ENCODE measurements at regions not wholly inside any gene's neighbourhood (a gene's known extent, or its start where the extent isn't known, plus 50 kb on each side); places are given as distances from the start of the nearest gene placed in this dataset.
"Not testable (repeated sequence)": the region's sequence is repeated elsewhere in the genome, so short reads cannot be mapped to it uniquely, and the experiment has no call there.

- Histone ChIP-seq H3K4me1 (ENCODE audit: control insufficient read depth, insufficient read depth, low read length) (no peaks in the 10 kb centered on the region), H3K9me3 (ENCODE audit: control insufficient read depth, low read length) (peaks cover 2% of the 10 kb centered on the region), H3K27ac (ENCODE audit: low read length) (no peak overlapping the region), H3K4me3 (ENCODE audit: low read length) (no peak overlapping the region), H3K27me3 (ENCODE audit: control insufficient read depth, insufficient read depth) (no peaks in the 10 kb centered on the region)
- intact Hi-C loops (cut with DNase I) = loop anchor here in 1 of 4 donors (10.0 kb wide), 1 partner anchor 280 kb away; no protein-coding TSS in a partner anchor
- 97% methylated on average over 1 of the region's 1 CpG for WGBS
- ATAC-seq (no peak), DNase-seq (no peak)
Measured at GRCh38 chr12:47314996-47315395, 235.2 kb upstream of the AMIGO2 start.

DNA sequence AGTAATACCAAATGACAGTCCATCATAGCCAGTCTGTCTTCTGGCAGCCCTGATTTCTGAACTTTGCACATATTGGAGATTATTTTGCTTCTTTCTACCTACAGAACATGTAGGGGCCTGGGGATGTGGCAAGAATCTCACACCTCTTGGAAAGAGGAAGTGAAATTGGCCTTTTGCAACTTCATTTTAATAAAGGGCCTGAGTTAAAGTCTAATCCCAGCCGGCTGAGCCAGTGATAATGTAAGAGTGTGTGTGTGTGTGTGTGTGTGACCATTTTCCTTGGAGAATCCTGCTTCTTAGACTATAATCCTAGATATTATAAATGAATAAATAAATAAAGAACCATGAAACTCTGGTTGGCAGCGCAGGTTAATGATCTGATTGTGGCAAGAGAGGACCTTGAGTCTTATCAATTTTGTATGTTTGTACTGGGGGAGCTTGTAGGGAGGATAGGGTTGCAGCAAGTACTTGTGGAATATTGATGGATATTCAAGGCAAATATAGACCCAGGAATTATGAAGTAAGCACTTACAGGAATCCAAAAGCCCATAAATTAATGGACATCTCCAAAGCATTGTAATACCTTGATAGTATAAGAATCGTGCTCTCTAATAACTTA lies 233.2 kb upstream of the AMIGO2 start:
- WGBS = 77% methylated on average over 3 of the region's 3 CpGs
- DNase-seq = no peak
- intact Hi-C loops (cut with DNase I) = loop anchor here in 1 of 4 donors (10.0 kb wide), 1 partner anchor 278 kb away; no protein-coding TSS in a partner anchor
- Histone ChIP-seq H3K27me3 (ENCODE audit: control insufficient read depth, insufficient read depth) (no peaks in the 10 kb centered on the region), H3K4me3 (ENCODE audit: low read length) (no peak overlapping the region), H3K9me3 (ENCODE audit: control insufficient read depth, low read length) (peaks cover 2% of the 10 kb centered on the region), H3K4me1 (ENCODE audit: control insufficient read depth, insufficient read depth, low read length) (no peaks in the 10 kb centered on the region), H3K27ac (ENCODE audit: low read length) (no peak overlapping the region)
- ATAC-seq = no peak

GRCh38 chr12:47312147-47312546 lies 232.4 kb upstream of the AMIGO2 start:
- ATAC-seq (no peak), DNase-seq (no peak)
- intact Hi-C loops (cut with DNase I) = loop anchor here in 1 of 4 donors (10.0 kb wide), 1 partner anchor 277 kb away; no protein-coding TSS in a partner anchor
- Histone ChIP-seq H3K27me3 (ENCODE audit: control insufficient read depth, insufficient read depth) (no peaks in the 10 kb centered on the region), H3K4me3 (ENCODE audit: low read length) (no peak overlapping the region), H3K27ac (ENCODE audit: low read length) (no peak overlapping the region), H3K4me1 (ENCODE audit: control insufficient read depth, insufficient read depth, low read length) (no peaks in the 10 kb centered on the region), H3K9me3 (ENCODE audit: control insufficient read depth, low read length) (peaks cover 3% of the 10 kb centered on the region)
- WGBS = 97% methylated on average over 1 of the region's 1 CpG

DNA sequence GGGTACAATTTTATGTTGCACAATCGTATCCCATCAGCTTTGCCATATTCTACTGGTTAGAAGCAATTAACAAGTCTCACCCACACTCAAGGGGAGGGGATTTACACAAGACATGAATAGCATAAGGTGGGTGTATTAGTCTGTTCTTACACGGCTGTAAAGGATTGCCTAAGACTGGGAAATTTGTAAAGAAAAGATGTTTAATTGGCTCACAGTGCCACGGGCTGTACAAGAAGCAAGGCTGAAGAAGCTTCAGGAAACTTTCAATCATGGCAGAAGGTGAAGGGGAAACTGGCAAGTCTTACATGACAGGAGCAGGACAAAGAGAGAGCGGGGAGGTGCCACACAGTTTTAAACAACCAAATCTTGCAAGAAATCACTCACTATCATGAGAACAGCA lies 231.8 kb upstream of the AMIGO2 start:
- DNase-seq (no peak), ATAC-seq (no peak)
- peaks cover 3% of the 10 kb centered on the region for H3K9me3 ChIP-seq (ENCODE audit: control insufficient read depth, low read length)
- H3K27me3 ChIP-seq (ENCODE audit: control insufficient read depth, insufficient read depth) = no peaks in the 10 kb centered on the region
- H3K4me1 ChIP-seq (ENCODE audit: control insufficient read depth, insufficient read depth, low read length) = no peaks in the 10 kb centered on the region
- H3K4me3 ChIP-seq (ENCODE audit: low read length) = no peak overlapping the region
- 88% methylated on average over 4 of the region's 4 CpGs for WGBS
- intact Hi-C loops (cut with DNase I) = loop anchor here in 1 of 4 donors (10.0 kb wide), 1 partner anchor 277 kb away; no protein-coding TSS in a partner anchor
- H3K27ac ChIP-seq (ENCODE audit: low read length) = no peak overlapping the region

DNA sequence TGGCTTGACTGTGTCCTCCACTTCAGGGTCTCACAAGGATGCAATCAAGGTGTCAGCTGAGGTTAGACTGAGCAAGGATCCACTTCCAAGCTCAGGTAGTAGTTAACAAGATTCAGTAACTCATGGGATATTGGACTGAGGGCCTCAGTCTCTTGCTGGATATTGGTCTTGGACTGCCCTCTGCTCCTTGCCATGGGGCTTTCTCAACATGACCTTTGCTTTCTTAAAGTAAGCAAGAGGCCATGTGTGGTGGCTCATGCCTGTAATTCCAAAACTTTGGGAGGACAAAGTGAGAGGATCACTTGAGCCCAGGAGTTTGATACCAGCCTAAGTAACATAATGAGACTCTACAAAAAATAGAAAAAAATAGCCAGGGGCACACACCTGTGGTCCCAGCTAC lies 231.3 kb upstream of the AMIGO2 start:
- H3K4me1 ChIP-seq (ENCODE audit: control insufficient read depth, insufficient read depth, low read length) = no peaks in the 10 kb centered on the region
- intact Hi-C loops (cut with DNase I) = loop anchor here in 1 of 4 donors (10.0 kb wide), 1 partner anchor 276 kb away; no protein-coding TSS in a partner anchor
- H3K9me3 ChIP-seq (ENCODE audit: control insufficient read depth, low read length) = peaks cover 3% of the 10 kb centered on the region
- H3K4me3 ChIP-seq (ENCODE audit: low read length) = no peak overlapping the region
- ATAC-seq (no peak), DNase-seq (no peak)
- H3K27ac ChIP-seq (ENCODE audit: low read length) = no peak overlapping the region
- H3K27me3 ChIP-seq (ENCODE audit: control insufficient read depth, insufficient read depth) = no peaks in the 10 kb centered on the region

DNA sequence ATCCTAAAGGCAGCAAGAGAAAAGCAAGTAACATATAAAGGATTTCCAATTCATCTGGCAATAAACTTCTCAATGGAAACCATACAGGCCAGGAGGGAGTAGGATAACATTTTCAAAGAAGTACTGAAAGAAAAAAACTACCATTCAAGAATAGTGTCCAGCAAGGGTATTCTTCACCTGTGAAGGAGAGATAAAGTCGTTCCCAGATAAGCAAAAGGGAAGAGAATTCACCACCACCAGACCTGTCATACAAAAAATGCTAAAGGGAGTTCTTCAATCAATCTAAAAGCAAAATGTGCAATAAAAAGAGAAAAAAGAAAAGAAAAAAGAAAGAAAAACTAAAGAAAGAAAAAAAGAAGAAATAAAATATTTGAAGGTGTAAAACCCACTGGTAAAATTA lies 228.9 kb upstream of the AMIGO2 start:
- intact Hi-C loops (cut with DNase I) = loop anchor here in 2 of 4 donors (10.0 kb wide), 1 partner anchor 274 kb away; no protein-coding TSS in a partner anchor
- no peak overlapping the region for H3K27ac ChIP-seq (ENCODE audit: low read length)
- H3K4me3 ChIP-seq (ENCODE audit: low read length) = no peak overlapping the region
- no peak for ATAC-seq
- no peaks in the 10 kb centered on the region for H3K27me3 ChIP-seq (ENCODE audit: control insufficient read depth, insufficient read depth)
- no peaks in the 10 kb centered on the region for H3K4me1 ChIP-seq (ENCODE audit: control insufficient read depth, insufficient read depth, low read length)
- DNase-seq = no peak
- H3K9me3 ChIP-seq (ENCODE audit: control insufficient read depth, low read length) = peaks cover 3% of the 10 kb centered on the region
- WGBS = 76% methylated on average over 1 of the region's 1 CpG

DNA sequence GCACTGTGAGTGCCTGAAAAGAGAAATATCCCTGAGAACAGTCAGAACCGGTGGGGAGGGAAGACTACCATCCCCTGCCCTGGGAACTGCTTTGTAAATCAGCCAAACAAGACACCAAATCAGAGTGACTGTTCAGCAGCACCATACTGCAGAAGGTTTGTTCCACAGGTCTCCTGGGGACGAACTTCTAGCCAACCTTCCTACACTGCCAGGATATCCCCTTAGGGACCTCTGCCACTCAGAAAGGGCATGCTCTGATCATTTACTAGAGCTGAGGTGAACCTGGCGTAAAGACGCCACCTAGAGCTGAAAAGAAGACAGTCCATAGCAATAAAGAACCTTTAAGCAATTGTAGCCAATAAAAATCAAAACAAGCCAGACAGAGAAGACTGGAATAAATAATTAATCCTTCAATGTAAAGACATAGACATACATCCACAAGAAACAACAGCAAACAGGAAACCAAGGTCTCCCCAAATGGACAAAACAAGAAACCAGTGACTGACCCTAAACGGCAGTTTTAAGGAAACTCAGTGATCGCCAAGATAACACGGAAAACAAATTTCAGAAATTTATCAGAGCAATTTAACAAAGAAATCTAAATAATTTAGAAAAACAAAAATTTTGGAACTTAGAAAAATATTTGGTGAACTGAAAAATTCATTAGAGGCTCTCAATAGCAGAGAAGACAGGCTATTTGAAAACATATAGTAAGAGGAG lies 228.1 kb upstream of the AMIGO2 start:
- ATAC-seq (peak; percentile 82 to 86), DNase-seq (peak in 1 of 3 donors; percentile 11)
- Histone ChIP-seq H3K9me3 (ENCODE audit: control insufficient read depth, low read length) (peaks cover 3% of the 10 kb centered on the region), H3K27me3 (ENCODE audit: control insufficient read depth, insufficient read depth) (no peaks in the 10 kb centered on the region), H3K4me3 (ENCODE audit: low read length) (no peak overlapping the region), H3K4me1 (ENCODE audit: control insufficient read depth, insufficient read depth, low read length) (no peaks in the 10 kb centered on the region), H3K27ac (ENCODE audit: low read length) (no peak overlapping the region)
- intact Hi-C loops (cut with DNase I) = loop anchor here in 2 of 4 donors (10.0 kb wide), 1 partner anchor 273 kb away; no protein-coding TSS in a partner anchor
- 55% methylated on average over 7 of the region's 7 CpGs for WGBS

GRCh38 chr12:47306773-47307679 lies 227.3 kb upstream of the AMIGO2 start:
- WGBS = 84% methylated on average over 25 of the region's 25 CpGs
- not testable (repeated sequence) for H3K4me3 ChIP-seq (ENCODE audit: low read length)

GRCh38 chr12:47306130-47306529 lies 226.4 kb upstream of the AMIGO2 start:
- H3K4me3 ChIP-seq (ENCODE audit: low read length) = no peak overlapping the region
- DNase-seq (peak in 1 of 3 donors; percentile 39), ATAC-seq (no peak)
- no peaks in the 10 kb centered on the region for H3K4me1 ChIP-seq (ENCODE audit: control insufficient read depth, insufficient read depth, low read length)
- H3K27ac ChIP-seq (ENCODE audit: low read length) = no peak overlapping the region
- intact Hi-C loops (cut with DNase I) = loop anchor here in 2 of 4 donors (10.0 kb wide), 1 partner anchor 271 kb away; no protein-coding TSS in a partner anchor
- peaks cover 3% of the 10 kb centered on the region for H3K9me3 ChIP-seq (ENCODE audit: control insufficient read depth, low read length)
- 94% methylated on average over 22 of the region's 22 CpGs for WGBS
- no peaks in the 10 kb centered on the region for H3K27me3 ChIP-seq (ENCODE audit: control insufficient read depth, insufficient read depth)

More at GRCh38 chr12:47306773-47307679, 227.3 kb upstream of the AMIGO2 start:
- ATAC-seq; H3K9me3 ChIP-seq (ENCODE audit: control insufficient read depth, low read length); H3K4me1 ChIP-seq (ENCODE audit: control insufficient read depth, insufficient read depth, low read length); H3K27ac ChIP-seq (ENCODE audit: low read length); H3K27me3 ChIP-seq (ENCODE audit: control insufficient read depth, insufficient read depth): not testable (repeated sequence)
- intact Hi-C loops (cut with DNase I) = loop anchor here in 2 of 4 donors (10.0 kb wide), 1 partner anchor 272 kb away; no protein-coding TSS in a partner anchor
- DNase-seq = peak in 1 of 3 donors; percentile 48

DNA sequence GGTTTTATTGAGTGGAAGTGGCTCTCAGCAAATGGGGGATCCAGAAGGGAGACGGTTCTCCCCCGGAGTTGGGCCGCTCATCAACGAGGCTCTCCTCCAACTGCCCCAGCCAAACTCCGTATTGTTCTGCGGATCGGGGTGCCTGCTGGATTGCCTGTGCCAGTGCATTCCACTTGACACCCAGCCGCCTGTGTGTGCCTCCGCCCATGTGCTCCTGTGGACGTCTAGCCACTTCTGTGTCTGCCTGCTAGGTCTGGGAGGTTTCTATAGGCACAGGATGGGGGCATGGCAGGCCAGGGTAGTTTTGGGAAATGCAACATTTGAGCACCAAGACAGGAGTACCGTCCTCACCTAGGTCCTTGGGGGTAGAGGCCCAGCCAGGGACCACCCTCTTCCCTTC lies 225.7 kb upstream of the AMIGO2 start:
- 84% methylated on average over 11 of the region's 11 CpGs for WGBS
- Histone ChIP-seq H3K4me3 (ENCODE audit: low read length) (no peak overlapping the region), H3K9me3 (ENCODE audit: control insufficient read depth, low read length) (peaks cover 2% of the 10 kb centered on the region), H3K4me1 (ENCODE audit: control insufficient read depth, insufficient read depth, low read length) (no peaks in the 10 kb centered on the region), H3K27me3 (ENCODE audit: control insufficient read depth, insufficient read depth) (no peaks in the 10 kb centered on the region), H3K27ac (ENCODE audit: low read length) (no peak overlapping the region)
- no peak for DNase-seq
- intact Hi-C loops (cut with DNase I) = loop anchor here in 2 of 4 donors (10.0 kb wide), 1 partner anchor 271 kb away; no protein-coding TSS in a partner anchor
- ATAC-seq = no peak

Data from right cardiac atrium (tissue), 5 donors.